Parathyroid adenoma (tissue), 2 donors: ENCODE measurements at regions not wholly inside any gene's neighbourhood (a gene's known extent, or its start where the extent isn't known, plus 50 kb on each side); places are given as distances from the start of the nearest gene placed in this dataset.

Experiments
- H2AFZ ChIP-seq: fragments of 300-600 bp; sonication (generic); one replicate; pipeline ENCODE4 v1.7.0; 2017; ENCODE audit warnings: antibody characterized with exemption, mild to moderate bottlenecking
- H3K27ac ChIP-seq: fragments of 300-600 bp; sonication (generic); one replicate; pipeline ENCODE4 v1.7.0; 2017
- H3K27me3 ChIP-seq: fragments of 300-600 bp; sonication (generic); one replicate; pipeline ENCODE4 v1.7.0; 2017; ENCODE audit warnings: low read length; ENCODE audit not compliant: control insufficient read depth, insufficient read depth
- H3K36me3 ChIP-seq: fragments of 300-600 bp; sonication (generic); one replicate; pipeline ENCODE4 v1.7.0; 2017; ENCODE audit warnings: low read length; ENCODE audit not compliant: control insufficient read depth, insufficient read depth
- H3K4me1 ChIP-seq: fragments of 300-600 bp; sonication (generic); one replicate; pipeline ENCODE4 v1.7.0; 2017; ENCODE audit warnings: control low read depth
- H3K4me2 ChIP-seq: fragments of 300-600 bp; sonication (generic); one replicate; pipeline ENCODE4 v1.7.0; 2017; ENCODE audit warnings: low read length
- H3K4me3 ChIP-seq: fragments of 300-600 bp; sonication (generic); one replicate; pipeline ENCODE4 v1.7.0; 2017; ENCODE audit warnings: low read depth, low read length
- H3K79me2 ChIP-seq: fragments of 300-600 bp; sonication (generic); one replicate; pipeline ENCODE4 v1.7.0; 2017; ENCODE audit warnings: control low read depth
- H3K9ac ChIP-seq: fragments of 300-600 bp; sonication (generic); one replicate; pipeline ENCODE4 v1.7.0; 2017; ENCODE audit warnings: mild to moderate bottlenecking
- H3K9me3 ChIP-seq: fragments of 300-600 bp; sonication (generic); one replicate; pipeline ENCODE4 v1.7.0; 2017; ENCODE audit warnings: low read length; ENCODE audit not compliant: control insufficient read depth
- CTCF ChIP-seq: fragments of 300-600 bp; sonication (generic); IDR thresholded peaks from one replicate; pipeline ENCODE4 v1.7.0; 2017; ENCODE audit warnings: antibody characterized with exemption, mild to moderate bottlenecking
- donor health status: primary hyperparathyroidism.

GRCh38 chr3:160616311-160616710 is 50.9 kb upstream of the KPNA4 start:
- H3K9ac ChIP-seq, result no peak overlapping the region
- no peaks in the 10 kb centered on the region for H3K36me3 ChIP-seq
- H3K4me1 ChIP-seq, result peaks cover 5% of the 10 kb centered on the region
- no peak overlapping the region for H3K27ac ChIP-seq
- no peak overlapping the region for H3K4me2 ChIP-seq
- TF ChIP-seq CTCF, result no peak
- no peaks in the 10 kb centered on the region for H3K27me3 ChIP-seq
- no peaks in the 10 kb centered on the region for H3K9me3 ChIP-seq
- H2AFZ ChIP-seq, result no peak overlapping the region
- no peak overlapping the region for H3K4me3 ChIP-seq
- no peaks in the 10 kb centered on the region for H3K79me2 ChIP-seq
